GM20000 (cell line): ENCODE measurements at regions not wholly inside any gene's neighbourhood (a gene's known extent, or its start where the extent isn't known, plus 50 kb on each side); places are given as distances from the start of the nearest gene placed in this dataset.
"Not testable (repeated sequence)": the region's sequence is repeated elsewhere in the genome, so short reads cannot be mapped to it uniquely, and the experiment has no call there.

Experiments
- DNase-seq: peaks from one replicate; pipeline ENCODE4 v3.0.0; 2012; ENCODE audit warnings: low spot score
- TF ChIP-seq, protein P1 (sequence below): IDR thresholded peaks from 2 replicates; pipeline ENCODE4 v1.5.1; 2012; ENCODE audit warnings: mild to moderate bottlenecking, control low read depth; ENCODE audit errors: extremely low read depth, missing control alignments

DNA sequence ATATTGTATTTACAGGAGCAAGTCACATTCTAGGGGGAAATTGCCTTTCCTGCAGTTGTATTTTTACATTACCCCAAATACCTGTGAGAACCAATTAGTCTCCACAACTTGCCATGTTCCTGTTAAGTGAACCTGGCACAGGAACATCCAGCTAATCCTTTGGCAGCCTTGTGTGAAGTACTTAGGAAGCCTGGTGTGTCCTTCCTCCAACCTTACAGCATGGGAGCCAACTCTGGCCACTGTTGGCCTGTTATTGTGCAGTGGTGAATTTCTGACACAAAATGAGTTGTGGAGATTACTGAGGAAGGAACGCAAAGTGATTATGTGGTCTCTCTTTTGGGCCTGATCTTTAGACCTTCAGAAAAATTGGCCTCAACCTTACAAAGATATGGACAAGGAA is 238.0 kb upstream of the PITX2 start:
- no peak for DNase-seq
- TF ChIP-seq, protein P1, sequence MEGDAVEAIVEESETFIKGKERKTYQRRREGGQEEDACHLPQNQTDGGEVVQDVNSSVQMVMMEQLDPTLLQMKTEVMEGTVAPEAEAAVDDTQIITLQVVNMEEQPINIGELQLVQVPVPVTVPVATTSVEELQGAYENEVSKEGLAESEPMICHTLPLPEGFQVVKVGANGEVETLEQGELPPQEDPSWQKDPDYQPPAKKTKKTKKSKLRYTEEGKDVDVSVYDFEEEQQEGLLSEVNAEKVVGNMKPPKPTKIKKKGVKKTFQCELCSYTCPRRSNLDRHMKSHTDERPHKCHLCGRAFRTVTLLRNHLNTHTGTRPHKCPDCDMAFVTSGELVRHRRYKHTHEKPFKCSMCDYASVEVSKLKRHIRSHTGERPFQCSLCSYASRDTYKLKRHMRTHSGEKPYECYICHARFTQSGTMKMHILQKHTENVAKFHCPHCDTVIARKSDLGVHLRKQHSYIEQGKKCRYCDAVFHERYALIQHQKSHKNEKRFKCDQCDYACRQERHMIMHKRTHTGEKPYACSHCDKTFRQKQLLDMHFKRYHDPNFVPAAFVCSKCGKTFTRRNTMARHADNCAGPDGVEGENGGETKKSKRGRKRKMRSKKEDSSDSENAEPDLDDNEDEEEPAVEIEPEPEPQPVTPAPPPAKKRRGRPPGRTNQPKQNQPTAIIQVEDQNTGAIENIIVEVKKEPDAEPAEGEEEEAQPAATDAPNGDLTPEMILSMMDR = no peak

- TF ChIP-seq, protein P1 = no peak
- DNase-seq = no peak
Observed at GRCh38 chr4:110865611-110866259, 242.9 kb upstream of the PITX2 start.

DNA sequence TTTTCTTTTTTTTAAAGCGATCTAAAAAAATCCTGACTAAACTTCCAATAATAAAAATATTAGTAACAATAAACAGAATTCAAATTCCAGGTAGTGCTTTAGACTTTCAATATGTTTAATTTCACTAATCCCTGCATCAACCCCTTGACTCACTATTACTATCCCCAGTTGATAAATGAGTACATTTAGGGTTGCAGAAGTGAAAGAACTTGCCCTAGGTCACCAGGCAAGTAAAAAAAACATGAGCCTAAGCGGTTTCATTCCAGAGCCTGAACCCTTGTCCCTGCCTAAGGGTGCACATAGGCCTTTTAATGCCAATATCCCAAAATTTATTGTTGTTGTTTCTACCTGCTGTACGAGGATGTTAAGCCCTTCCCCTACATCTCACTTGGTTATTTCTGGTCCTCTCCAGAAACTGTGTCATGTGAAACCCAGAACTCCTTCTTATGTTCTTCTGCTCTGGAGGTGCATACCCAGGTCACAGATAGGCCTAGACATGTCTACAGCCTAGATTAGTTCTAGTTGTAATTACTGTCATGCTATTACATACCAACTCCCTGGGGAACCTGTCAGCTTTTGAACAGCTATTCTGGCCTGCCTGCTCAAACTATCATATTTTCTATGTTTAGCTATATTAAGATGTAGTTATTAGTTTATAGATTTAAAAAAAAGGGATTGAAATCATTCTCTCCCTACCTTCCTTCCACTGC is 244.5 kb upstream of the PITX2 start:
- TF ChIP-seq, protein P1 = no peak

DNA sequence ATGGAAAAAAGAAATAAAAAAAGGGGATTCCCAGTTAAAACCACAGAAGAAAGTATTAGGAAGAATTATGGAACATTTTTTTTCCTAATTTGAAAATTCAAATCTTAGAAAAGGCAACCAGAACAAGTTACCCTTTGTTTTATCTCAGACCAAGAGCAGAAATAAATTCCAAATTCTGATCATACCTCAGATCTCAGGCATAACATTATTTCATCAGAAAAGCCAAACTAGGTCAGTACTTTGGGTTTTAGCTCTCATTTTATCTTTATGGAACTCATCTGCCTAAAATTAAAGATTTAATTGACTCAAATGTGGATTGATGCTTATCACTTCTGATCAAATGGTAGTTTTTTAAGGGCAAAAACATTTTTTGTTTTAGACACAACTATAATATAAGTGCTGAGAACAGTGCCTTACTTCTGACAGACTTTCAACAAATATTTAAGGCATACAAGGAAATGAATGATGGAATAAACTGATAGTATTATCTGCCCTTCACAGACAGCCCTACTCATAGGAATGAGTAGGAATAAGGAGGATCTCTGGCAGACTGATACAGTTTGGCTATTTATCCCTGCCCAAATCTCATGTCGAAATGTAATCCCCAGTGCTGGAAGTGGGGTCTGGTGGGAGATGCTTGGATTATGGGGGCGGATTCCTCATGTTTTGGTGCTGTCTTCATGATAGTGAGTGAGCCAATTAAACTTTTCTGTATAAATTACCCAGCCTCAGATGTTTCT is 245.3 kb upstream of the PITX2 start:
- TF ChIP-seq, protein P1 = no peak
- DNase-seq = no peak

More for the DNA sequence above, 244.5 kb upstream of the PITX2 start:
- peak; percentile 8 for DNase-seq

- TF ChIP-seq, protein P1 = no peak
- DNase-seq = no peak
Observed at GRCh38 chr4:110869114-110869513, 246.2 kb upstream of the PITX2 start.

DNA sequence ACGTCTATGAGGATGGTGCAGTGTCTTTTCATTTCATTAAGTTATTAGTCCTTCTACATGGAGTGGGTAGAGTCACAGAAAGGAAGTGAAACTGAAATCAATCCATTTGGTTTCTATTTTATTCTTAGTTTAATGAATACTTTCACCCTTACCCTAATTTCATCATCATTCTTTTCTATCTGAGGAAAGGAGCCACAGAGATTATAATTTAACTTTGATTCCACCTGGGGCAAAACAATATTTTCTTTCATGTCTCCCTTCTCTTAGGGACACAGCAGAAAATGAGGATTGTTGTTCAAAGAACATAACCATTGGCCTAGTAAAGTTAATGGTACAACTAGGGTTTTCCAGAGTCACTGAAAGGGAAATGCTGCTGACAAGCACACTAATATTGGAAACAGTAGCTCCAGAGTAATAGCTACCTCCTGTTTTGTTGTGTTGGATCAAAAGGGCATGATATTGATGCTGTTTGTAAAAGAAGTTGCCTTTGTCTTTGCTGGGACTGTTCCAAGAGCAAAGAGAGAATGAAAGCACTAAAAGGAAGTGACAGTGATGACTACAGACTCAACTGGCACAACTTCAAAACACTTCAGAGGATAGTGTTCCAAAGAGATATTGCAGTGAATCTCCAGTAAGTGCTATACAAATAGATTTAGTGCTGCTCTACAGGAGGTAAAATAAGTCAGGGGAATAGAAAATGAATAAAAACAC is 247.1 kb upstream of the PITX2 start:
- DNase-seq = peak; percentile 12
- TF ChIP-seq, protein P1 = no peak

GRCh38 chr4:110876214-110876613 is 253.3 kb upstream of the PITX2 start:
- not testable (repeated sequence) for DNase-seq
